ENCODE measurements at regions not wholly inside any gene's neighbourhood (a gene's known extent, or its start where the extent isn't known, plus 50 kb on each side); places are given as distances from the start of the nearest gene placed in this dataset.
"Not testable (repeated sequence)": the region's sequence is repeated elsewhere in the genome, so short reads cannot be mapped to it uniquely, and the experiment has no call there.

- no peak for DNase-seq
Measured at GRCh38 chr12:119931402-119931801, 54.3 kb upstream of the CIT start.

- DNase-seq, result no peak
Measured at GRCh38 chr12:119932921-119933320, 55.8 kb upstream of the CIT start.

DNA sequence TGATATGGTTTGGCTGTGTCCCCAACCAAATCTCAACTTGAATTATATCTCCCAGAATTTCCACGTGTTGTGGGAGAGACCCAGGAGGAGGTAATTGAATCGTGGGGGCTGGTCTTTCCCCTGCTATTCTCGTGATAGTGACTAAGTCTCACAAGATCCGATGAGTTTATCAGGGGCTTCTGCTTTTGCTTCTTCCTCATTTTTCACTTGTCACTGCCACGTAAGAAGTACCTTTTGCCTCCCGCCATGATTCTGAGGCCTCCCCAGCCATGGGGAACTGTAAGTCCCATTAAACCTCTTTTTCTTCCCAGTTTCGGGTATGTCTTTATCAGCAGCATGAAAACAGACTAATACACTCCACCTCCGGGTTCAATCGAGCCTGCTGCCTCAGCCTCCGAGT is 54.3 kb upstream of the BICDL1 start:
- DNase-seq, result not testable (repeated sequence)

- DNase-seq, result no peak
Measured at GRCh38 chr12:119936705-119937311, 52.2 kb upstream of the BICDL1 start.

GRCh38 chr12:119938049-119938667 is 50.9 kb upstream of the BICDL1 start:
- peak; percentile 31 for DNase-seq

All from NCI-H146 (cell line).